AG08395 (cell line): ENCODE measurements at regions not wholly inside any gene's neighbourhood (a gene's known extent, or its start where the extent isn't known, plus 50 kb on each side); places are given as distances from the start of the nearest gene placed in this dataset.

Source experiments
- DNase-seq: peaks from one replicate; pipeline ENCODE4 v3.0.0; 2012; ENCODE audit warnings: mixed read lengths, low spot score

DNA sequence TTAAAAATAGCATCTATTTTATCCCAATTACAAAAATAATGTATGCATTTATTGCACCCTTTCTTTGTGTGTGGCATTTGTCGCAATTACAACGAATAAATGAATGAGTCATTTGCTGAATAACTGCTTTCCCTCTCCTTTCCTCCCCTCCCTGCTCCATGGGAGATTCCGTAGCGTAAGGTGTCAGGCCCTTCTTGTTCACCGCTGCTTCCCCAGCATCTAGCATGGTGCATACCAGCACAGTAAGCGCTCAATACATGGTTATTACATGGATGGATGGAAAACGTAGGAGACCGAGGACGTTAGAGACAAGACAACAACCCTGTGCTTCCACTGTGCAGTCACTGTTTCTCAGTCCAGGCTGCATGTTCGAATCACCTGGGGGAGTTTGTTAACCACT is 336.0 kb upstream of the EEF2KMT start:
- DNase-seq: no peak

DNA sequence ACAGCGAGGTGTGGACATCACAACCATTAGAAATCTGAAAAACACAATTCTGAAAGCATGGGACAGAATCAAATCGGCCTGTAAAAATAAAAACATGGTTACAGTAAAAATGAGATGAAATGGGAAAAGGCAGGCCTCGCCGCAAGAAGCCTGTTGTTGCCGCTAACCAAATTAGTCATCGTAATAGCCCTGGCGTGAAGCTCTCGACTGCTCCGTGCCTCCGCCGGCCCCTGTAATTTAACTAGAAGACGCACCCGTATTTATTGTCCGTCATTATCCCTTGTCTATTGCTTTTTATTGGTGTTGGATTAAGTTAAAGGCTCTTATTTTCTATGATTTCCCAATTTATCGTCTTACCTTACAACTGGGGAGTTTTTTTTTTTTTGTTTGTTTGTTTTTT is 334.6 kb upstream of the EEF2KMT start:
- DNase-seq: no peak

DNA sequence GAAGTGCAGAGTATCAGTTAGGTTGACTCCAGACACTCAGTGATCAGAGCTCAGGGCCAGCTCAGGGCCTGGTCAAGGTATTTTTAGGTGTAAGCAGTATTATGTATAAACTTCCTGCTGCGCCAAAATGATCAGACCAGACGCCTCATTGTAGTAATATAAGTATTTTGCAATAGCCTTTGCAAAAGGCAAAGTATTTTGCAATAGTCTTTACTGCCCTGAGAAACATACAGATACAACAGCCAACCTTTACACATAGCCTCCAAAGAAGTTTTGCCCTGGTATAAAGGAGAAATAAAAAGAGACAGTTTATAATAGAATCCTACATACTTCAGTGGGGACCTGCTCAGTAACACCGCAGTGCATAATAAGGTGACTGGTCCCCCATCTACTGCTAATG is 333.0 kb upstream of the EEF2KMT start:
- DNase-seq: no peak

DNA sequence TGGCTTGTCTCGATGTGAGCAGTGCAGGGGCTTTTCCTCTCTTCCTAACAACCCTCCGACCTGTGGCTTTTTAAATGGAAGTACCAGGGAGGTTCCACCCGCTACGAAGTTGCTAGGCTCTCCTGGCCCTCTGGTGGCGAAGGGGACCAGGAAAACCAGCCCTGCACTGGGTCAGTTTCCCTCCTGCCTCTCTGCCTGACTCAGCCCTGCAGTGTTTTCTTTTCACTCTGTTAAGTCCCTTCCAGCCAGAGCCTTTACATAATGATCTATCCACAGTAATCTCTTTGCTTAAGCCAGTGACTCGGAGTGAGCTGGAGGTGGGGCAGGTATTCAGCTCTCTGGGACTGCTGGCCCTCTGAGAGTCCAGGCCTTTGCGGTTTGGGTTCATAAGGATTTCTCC is 331.3 kb upstream of the EEF2KMT start:
- no peak for DNase-seq

DNA sequence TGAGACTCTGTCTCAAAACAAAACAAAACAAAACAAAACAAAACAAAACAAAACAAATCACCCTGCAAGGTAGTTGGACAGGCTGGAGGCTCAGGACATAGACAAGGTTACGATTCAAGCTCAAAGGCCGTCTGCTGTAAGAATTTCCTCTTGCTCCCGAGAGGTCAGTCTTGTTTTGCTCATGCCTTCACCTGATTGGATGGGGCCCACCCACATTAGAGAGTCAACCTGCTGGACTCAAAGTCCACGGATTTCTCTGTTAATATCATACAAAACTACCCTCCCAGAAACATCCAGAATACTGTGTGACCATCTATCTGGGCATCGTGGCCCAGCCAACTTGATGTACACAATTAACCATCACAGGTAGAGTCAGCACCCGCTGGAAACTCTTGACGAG is 330.0 kb upstream of the EEF2KMT start:
- no peak for DNase-seq

DNA sequence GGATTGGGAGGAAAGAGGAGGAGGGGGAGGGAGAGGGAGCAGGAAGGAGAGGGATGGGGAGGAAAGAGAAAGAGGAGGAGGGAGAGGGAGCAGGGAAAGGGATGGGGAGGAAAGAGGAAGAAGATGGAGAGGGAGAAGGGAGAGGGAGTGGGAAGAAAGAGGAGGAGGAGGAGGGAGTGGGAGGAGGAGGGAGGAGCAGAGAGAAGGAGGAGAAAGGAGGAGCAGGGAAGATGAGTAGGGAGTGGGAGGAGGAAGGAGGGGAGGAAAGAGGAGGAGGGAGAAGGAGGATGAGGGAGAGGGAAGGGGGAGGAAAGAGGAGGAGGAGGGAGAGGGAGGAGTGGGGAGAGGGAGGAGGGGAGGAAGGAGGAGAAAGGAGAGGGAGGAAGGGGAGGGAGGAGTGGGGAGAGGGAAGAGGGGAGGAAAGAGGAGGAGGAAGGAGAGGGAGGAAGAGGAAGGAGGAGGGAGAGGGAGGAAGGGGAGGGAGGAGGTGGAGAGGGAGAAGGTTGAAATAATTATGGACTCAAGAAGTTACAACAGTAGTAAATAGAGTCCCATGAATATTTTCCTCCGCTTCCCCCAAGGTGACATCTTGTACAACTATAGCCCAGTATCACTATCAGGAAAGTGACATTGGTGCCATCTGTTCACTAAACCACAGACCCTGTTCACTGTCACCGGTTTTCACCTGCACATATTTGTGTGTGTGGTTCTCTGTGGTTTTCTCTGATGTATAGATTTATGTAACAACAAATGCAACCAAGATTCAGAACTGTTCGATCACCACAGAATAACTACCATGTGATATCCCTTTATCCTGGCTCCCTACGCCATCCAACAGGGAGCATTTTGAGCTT is 325.3 kb upstream of the EEF2KMT start:
- no peak for DNase-seq

DNA sequence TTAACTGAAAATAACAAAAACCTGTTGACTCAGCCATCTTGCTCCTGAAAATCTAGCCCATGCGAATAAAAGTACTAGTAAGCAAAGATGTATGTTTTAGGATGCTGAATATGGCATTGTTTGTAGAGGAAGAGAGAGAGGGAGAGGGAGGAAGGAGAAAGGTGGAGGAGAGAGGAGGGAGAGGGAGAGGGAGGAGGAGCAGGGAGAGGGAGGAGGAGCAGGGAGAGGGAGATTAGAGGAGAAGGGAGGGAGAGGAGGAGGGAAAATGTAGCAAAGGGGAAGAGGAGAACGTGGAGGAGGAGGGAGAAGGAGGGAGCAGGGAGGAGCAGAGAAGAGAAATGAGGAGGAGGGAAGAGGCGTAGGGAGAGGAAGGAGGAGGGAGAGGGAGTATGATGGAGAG is 324.5 kb upstream of the EEF2KMT start:
- DNase-seq: no peak

DNA sequence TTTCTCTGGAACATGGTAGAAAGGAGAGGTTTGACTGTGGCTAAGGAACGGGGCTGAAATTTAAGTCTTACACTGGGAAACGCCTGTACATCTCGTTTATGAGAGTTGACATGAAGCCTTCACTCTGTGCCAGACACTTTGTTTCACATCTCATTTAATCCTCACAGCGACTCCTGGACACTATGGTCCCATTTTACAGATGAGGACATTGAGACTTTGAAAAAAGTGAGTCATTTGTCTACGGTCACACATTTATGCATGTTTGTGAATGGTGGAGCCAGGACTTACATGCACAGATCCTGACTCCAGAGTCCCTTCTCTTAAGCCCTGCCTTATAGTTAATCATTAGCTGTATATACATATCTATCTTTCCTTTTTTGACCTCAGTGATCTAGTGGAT is 318.4 kb upstream of the EEF2KMT start:
- DNase-seq: no peak

DNA sequence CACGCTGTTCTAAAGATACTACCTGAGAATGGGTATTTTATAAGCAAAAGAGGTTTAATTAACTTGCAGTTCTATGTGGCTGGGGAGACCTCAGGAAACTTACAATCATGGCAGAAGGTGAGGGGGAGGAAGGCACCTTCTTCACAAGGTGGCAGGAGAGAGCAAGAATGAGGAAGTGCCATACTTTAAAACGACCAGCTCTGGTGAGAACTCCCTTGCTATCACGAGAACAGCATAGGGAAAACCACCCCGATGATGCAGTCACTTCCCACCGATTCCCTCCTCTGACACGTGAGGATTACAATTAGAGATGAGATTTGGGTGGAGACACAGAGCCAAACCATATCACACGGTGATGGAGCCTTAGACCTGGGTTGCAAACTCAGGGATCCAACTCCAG is 317.5 kb upstream of the EEF2KMT start:
- DNase-seq: no peak

DNA sequence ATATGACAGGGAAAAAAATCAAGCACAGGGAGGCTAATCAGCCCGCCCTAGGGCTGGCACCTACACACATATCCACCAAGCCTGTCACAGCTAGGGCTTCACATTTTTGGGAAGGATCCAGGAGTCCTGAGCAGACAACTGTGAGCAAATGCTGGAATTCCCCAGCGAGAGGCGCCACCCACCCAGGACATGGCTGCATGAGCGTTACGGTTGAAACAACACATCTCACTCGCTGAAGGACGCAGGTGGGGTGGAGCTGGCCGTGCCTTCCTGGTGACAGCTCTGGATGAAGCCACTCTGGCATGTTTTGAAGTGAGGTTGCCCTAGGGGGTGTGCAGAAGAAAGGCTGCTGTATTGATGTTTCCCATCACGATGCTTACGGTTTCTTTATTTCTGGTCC is 315.1 kb upstream of the EEF2KMT start:
- no peak for DNase-seq

DNA sequence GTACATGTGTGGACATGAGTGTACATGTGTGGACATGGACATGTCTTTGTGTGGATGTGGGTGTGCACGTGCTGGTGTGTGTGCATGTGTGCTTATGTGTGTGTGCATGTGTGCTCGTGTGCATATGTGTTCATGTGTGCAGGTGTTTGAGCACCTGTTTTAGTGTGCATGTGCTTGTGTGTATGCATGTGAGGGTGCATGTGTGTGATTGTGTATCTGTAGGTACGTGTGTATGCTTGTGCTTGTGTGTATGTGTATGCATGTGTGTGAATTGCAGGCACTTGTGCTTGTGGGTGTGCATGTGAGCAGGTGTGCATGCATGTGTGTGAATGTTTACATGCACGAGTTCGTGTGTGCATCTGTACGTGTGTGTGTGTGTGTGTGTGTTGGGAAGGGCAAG is 300.6 kb upstream of the EEF2KMT start:
- no peak for DNase-seq

DNA sequence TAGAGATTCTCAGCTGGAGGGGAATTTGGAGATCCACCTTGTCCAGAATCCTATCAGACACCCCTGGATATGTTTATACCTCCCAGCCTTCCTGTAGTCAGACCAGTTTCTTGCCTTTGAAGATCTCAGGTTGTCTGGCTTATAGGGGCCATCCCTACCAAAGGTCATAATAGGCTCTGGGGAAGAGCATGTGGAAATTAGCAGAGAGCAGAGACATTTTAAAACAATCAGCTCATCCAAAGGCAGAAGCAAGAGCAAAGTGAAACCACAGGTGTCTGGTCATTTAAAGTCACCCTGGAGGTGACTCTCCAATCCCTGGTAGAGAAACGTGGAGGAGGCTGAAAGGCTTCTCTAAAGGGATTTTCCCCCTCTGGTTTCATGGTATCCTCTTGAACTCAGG is 299.3 kb upstream of the EEF2KMT start:
- no peak for DNase-seq

DNA sequence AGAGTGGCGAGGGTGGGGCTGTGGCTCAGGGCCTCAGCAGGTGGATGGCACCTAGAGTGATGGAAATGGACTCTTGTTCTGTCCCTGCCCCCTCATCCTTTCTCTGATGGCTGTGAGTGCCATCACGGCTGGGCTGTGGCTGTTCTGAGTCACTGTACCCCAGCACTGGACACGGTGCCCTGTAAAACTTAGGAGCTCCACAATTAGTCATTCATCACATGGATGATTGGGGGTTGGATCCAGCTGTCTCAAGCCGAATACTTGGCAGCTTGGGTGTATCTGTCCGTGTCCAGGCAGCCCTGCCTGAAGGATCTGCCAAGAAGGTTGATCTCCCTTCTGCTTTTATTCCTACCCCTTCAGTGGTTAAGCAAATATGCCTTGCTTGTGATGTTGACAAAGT is 295.5 kb upstream of the EEF2KMT start:
- DNase-seq: no peak

DNA sequence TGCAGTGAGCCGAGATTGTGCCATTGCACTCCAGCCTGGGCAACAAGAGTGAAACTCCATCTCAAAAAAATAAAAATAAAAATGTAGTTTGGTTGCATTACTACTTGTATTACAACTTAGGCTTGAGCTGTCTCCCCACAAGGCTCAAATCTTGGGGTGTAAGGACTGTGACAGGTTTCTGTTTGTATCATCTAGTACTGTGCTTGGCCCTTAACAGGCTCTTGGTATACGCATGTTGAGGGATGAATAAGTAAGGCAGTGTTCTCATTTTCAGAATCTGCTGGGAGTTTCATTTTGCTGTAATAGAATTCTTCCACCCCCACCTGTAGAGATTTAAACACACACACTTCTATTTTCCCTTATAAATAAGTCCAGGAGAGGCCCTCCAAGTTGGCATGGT is 289.4 kb upstream of the EEF2KMT start:
- no peak for DNase-seq

DNA sequence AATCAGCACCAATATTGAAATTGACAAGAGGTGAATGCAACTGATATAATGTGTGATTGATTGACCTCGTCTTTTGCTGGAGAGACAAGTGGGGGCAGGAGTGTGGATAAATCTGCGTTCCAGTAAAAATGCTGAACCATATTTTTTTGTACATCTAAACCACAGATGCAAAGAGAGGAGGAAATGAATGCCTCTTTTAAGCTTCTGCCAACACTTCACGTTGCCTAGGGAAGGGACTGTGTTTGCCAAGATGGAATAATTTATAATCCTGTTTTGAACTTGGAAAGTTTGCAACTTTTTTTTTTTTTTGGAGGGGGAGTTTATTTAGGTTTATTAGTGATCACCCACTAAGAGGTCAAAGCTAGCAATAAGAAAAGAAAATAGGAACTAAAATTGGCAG is 288.2 kb upstream of the EEF2KMT start:
- DNase-seq: no peak

DNA sequence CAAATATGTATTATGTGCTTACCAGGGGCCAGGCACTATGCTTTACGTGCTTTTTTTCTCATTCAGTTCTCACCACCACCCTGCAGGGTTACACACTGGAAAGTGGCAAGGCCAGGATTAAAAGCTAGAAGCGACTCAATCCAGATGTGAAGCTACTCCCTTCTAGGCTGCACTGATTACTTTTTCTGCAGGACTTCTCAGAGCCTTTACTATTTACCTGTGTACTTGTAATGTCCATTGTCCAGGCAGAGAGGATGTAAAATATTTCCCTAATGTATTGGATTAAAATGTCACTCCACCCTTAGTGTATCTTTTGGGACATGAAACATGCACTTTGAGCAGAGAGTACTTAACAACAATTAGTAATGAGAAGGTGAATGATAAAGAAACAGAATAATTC is 287.5 kb upstream of the EEF2KMT start:
- DNase-seq: no peak

DNA sequence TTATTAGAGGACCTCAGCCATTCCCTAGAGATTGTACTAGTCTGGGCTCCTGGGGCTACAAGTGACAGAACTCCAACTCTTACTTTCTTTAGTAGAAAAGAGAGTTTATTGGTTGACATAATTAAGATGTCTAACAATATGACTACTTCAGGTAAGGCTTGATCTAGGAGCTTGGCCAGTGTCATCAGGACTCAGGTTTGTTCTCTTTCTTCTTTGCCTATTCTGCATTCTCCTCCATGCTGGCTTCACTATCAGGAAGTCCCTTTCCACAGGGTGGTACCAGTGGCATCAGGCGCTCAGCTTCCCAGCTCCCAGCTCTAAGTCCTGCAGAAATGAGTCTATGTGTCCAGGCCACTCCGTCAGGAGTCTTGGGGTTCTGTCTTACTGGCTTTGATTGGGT is 286.1 kb upstream of the EEF2KMT start:
- no peak for DNase-seq

DNA sequence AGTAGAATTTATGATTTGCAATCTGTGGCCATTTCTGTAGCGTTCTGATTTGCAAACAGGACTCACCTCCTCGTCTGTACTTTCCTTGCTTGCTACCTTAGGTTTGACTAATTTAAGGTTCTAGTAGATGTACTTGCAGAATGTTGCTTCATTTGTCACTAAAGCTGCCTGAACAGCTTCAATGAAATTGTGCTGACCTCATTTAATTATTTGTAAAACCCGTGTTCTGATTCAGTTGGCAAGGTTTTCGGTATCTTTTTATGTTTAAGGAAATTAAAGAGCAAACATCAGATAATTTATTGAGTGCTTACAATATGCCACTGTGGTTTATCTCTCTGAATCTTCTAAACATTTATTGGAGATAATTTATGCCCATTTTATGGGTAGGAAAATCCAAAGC is 284.9 kb upstream of the EEF2KMT start:
- no peak for DNase-seq

DNA sequence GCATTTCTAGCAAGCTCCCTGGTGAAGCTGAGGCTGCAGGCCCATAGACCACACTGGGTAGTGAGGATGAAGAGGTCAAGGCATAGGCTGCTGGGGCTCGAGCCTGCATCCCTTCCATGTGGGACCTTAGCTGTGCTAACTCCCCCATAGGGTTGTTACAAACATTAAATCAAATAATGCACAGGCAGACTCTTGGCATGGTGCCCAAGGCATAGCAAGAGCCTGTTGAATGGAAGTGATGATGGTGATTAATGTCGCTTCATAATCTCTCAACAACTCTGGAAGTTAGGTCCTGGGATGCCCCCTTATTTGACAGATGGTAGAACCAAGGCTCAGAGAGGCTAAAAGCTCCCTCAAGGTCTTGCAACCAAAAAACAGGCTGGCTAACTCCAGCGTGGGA is 283.9 kb upstream of the EEF2KMT start:
- DNase-seq: no peak

DNA sequence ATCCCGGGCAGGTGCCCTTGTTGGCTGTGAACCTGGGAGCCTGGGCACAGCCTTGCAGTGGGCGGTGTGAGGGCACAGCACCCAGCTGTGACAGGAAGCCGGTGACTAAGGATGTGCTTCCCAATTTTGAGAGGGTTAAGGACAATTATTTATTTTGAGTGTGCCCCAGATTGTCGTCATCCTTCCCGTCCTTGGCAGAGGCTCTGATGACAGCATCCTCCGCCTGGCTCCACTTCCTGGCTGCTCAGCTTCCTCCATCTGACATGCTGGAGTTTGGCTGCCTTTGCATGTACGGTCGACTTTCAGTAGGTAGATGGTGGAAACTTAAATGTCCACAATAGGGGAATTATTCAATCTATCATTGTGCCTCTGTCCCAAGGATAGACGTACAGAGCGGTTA is 282.4 kb upstream of the EEF2KMT start:
- DNase-seq: no peak

DNA sequence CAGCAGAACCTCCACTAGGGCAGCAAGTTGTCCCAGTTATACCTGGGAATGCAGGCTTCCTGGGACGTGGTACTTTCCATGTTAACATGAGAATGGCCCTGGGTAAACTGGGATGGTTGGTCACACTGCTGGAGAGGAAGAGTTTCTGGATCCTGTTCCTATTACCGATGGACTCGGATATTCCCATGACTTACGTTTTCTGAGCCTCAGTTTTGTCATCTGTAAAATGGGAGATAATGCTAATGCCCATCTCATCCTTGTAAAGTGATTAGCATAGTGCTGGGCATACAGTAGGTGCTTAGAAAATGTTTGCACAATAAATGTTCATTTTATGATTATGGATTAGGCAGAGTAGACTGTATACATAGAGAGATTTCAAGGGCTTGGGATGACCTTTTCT is 280.9 kb upstream of the EEF2KMT start:
- DNase-seq: no peak

DNA sequence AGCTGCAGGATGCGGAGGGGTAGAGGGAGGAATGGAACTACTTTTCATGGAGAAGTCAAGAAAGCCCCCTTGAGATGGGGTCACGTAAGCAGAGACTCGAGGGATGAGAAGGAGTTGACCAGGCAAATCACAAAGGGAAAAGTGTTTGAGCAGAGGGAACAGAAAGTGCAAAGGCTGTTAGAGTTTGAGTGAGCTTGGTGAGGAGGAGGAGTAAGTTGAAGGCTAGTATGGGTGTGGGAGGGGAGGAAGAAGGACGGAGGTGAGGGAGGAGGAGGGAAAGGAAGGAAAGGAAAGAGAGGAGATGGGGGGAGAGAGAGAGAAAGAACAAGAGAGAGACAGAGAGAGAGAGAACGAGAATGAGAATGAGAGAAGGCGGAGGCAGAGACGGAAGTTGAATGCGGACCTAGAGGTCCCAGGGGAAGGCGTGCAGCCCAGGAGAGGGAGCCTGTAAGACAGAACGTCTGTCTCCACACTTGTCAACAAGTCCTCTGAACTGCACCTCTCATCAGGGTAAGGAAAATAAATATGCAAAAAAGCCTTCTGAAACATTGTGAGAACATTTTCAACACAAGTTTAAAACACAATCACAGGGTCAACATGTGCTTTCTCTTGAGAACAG is 279.8 kb upstream of the EEF2KMT start:
- DNase-seq: no peak

DNA sequence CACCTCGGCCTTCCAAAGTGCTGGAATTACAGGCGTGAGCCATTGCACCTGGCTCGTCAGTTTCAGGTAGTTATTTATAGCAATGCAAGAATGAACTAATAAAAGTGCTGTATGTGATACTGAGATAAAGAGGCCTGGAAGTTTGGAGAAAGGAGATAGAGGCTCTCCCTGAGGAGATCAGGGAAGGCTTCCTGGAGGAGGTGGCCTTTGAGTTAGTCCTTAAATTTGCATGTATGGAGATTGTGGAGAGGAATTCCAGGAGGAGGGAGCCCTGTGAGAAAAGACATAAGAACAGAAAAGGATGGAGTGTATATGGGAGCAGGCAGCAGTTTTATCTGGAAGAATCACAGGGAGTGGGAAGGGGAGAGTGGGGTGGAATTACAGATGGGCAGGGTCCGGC is 276.6 kb upstream of the EEF2KMT start:
- no peak for DNase-seq

DNA sequence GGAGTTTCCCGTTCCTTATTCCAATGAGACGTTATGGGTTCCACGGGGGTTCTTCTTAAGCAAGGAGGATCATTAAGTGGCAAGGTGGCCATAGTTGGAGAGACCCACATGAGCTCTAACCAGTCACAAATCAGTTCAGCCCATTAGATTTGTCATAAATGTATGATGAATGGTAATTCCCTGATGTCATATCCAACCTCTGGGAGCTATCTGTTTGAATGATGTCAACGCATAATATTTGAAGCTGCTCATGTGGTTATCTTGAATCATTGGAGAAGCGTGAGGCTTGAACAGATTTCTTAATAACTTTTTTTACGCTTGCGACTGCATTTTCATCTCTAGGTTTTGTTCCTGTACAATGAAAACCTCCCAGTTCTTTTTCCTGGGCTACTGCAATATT is 270.4 kb upstream of the EEF2KMT start:
- no peak for DNase-seq
